ENCODE measurements at regions not wholly inside any gene's neighbourhood (a gene's known extent, or its start where the extent isn't known, plus 50 kb on each side); places are given as distances from the start of the nearest gene placed in this dataset.

- ATAC-seq (no peak), DNase-seq (no peak)
- Histone ChIP-seq H3K9me3 (no peaks in the 10 kb centered on the region), H3K4me3 (no peak overlapping the region), H3K36me3 (no peaks in the 10 kb centered on the region), H3K4me1 (no peaks in the 10 kb centered on the region), H3K27ac (no peak overlapping the region), H3K27me3 (ENCODE audit: low read depth) (no peaks in the 10 kb centered on the region)
- intact Hi-C loops (cut with DNase I): no loop called here
- TF ChIP-seq, protein P1, sequence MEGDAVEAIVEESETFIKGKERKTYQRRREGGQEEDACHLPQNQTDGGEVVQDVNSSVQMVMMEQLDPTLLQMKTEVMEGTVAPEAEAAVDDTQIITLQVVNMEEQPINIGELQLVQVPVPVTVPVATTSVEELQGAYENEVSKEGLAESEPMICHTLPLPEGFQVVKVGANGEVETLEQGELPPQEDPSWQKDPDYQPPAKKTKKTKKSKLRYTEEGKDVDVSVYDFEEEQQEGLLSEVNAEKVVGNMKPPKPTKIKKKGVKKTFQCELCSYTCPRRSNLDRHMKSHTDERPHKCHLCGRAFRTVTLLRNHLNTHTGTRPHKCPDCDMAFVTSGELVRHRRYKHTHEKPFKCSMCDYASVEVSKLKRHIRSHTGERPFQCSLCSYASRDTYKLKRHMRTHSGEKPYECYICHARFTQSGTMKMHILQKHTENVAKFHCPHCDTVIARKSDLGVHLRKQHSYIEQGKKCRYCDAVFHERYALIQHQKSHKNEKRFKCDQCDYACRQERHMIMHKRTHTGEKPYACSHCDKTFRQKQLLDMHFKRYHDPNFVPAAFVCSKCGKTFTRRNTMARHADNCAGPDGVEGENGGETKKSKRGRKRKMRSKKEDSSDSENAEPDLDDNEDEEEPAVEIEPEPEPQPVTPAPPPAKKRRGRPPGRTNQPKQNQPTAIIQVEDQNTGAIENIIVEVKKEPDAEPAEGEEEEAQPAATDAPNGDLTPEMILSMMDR (IDR thresholded peaks at IDR 0.05): no peak
These were observed 970.5 kb upstream of the SLC35B3 start for GRCh38 chr6:9405825-9406224.

- TF ChIP-seq, protein P1 (IDR thresholded peaks at IDR 0.05): no peak
- no peak for ATAC-seq
These were observed 970.0 kb upstream of the SLC35B3 start for GRCh38 chr6:9405369-9405768.

DNA sequence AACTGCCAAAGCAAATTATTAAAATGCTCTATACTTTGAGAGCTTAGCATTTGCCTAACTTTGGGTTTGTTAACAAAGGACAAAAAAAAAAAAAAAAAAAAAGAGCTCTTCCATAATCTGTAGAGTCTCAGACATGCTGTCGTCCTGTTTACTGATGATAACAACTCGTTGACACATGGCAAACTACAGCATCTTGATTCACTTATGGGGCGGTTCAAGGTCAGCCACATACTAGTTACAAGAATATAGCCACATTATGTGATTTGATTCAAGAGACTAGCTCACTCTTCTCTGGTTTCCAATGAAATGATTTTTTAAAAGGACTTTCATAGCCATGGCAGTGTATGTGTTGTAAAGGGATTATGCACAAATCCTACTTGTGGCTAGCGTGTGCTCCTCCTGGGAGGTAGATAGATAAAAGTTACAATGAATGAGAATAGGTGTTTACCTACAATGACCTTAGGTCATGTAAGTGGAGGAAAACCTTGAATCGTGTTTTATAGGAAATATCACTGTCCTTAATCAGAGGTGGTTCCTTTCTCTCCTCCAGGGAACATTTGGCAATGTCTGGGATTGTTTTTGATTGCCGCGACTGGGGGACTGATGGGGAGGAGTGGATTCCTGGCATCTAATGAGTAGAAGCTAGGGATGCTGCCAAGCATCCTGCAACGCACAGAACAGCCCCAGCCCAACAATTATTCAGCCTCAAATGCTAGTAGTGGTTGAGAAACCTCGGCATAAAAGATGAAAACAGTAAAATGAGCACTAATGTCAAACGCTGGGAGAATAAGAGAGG is 969.2 kb upstream of the SLC35B3 start:
- TF ChIP-seq, protein P1 (IDR thresholded peaks at IDR 0.05): no peak
- intact Hi-C loops (cut with DNase I): no loop called here
- Histone ChIP-seq H3K27ac (no peak overlapping the region), H3K4me3 (no peak overlapping the region), H3K36me3 (no peaks in the 10 kb centered on the region), H3K27me3 (ENCODE audit: low read depth) (no peaks in the 10 kb centered on the region), H3K9me3 (no peaks in the 10 kb centered on the region), H3K4me1 (no peaks in the 10 kb centered on the region)
- ATAC-seq (no peak), DNase-seq (no peak)

More at GRCh38 chr6:9405369-9405768, 970.0 kb upstream of the SLC35B3 start:
- Histone ChIP-seq H3K4me1 (no peaks in the 10 kb centered on the region), H3K27ac (no peak overlapping the region), H3K36me3 (no peaks in the 10 kb centered on the region), H3K4me3 (no peak overlapping the region), H3K27me3 (ENCODE audit: low read depth) (no peaks in the 10 kb centered on the region), H3K9me3 (no peaks in the 10 kb centered on the region)
- no peak for DNase-seq
- intact Hi-C loops (cut with DNase I): no loop called here

DNA sequence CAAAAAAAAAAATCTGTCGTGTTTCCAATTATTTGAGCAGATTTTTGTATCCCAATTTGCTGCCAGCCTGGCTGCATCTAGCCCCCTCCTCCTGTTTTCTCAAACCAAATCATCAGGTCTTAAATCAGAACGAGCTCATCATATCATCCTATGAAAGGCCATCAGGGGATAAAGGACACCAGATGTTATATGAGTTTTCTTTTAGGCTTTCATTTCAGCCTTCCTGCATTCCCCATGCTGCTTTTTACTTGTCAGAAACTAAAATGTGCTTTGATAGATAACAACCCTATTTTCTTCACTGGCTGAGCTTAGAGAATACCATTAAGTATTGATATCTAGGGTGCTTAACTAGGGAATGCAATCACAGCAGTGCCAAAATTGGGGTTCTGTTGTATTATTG is 968.4 kb upstream of the SLC35B3 start:
- TF ChIP-seq, protein P1 (IDR thresholded peaks at IDR 0.05): no peak

GRCh38 chr6:9401960-9402359 is 966.6 kb upstream of the SLC35B3 start:
- no peaks in the 10 kb centered on the region for H3K4me1 ChIP-seq
- H3K27ac ChIP-seq: no peak overlapping the region
- H3K9me3 ChIP-seq: no peaks in the 10 kb centered on the region
- peaks cover 7% of the 10 kb centered on the region for H3K27me3 ChIP-seq (ENCODE audit: low read depth)
- intact Hi-C loops (cut with DNase I): no loop called here
- DNase-seq: no peak
- H3K4me3 ChIP-seq: no peak overlapping the region
- TF ChIP-seq, protein P1 (IDR thresholded peaks at IDR 0.05): no peak
- ATAC-seq: no peak
- H3K36me3 ChIP-seq: no peaks in the 10 kb centered on the region

More for the DNA sequence above, 968.4 kb upstream of the SLC35B3 start:
- Histone ChIP-seq H3K4me1 (no peaks in the 10 kb centered on the region), H3K4me3 (no peak overlapping the region), H3K36me3 (no peaks in the 10 kb centered on the region), H3K27me3 (ENCODE audit: low read depth) (peaks cover 3% of the 10 kb centered on the region), H3K27ac (no peak overlapping the region), H3K9me3 (no peaks in the 10 kb centered on the region)
- ATAC-seq (no peak), DNase-seq (no peak)
- intact Hi-C loops (cut with DNase I): no loop called here

Measured in lower lobe of right lung (tissue), 2 donors.